ENCODE measurements at regions not wholly inside any gene's neighbourhood (a gene's known extent, or its start where the extent isn't known, plus 50 kb on each side); places are given as distances from the start of the nearest gene placed in this dataset.

GRCh38 chr16:85345129-85345639, 232.9 kb upstream of the CIBAR2 start:
- H3K36me3 ChIP-seq (ENCODE audit: control insufficient read depth, insufficient read depth, low read length), result no peaks in the 10 kb centered on the region
- DNase-seq (ENCODE audit: low read depth in 4 of 6, low spot score in 6 of 6), result no peak
- peaks cover 50% of the 10 kb centered on the region for H3K4me1 ChIP-seq (ENCODE audit: control insufficient read depth, insufficient read depth, low read length)
- H3K27ac ChIP-seq (ENCODE audit: low read depth, low read length), result no peak overlapping the region
- no peaks in the 10 kb centered on the region for H3K9me3 ChIP-seq (ENCODE audit: control insufficient read depth, insufficient read depth, low read length)
- no peak overlapping the region for H3K4me3 ChIP-seq (ENCODE audit: low read depth, low read length)
- no peaks in the 10 kb centered on the region for H3K27me3 ChIP-seq (ENCODE audit: control insufficient read depth, insufficient read depth, low read length)
- 50% methylated on average over 2 of the region's 7 CpGs for WGBS (ENCODE audit: insufficient coverage)

GRCh38 chr16:85346404-85347212, 234.3 kb upstream of the CIBAR2 start:
- Histone ChIP-seq H3K9me3 (ENCODE audit: control insufficient read depth, insufficient read depth, low read length) (no peaks in the 10 kb centered on the region), H3K27me3 (ENCODE audit: control insufficient read depth, insufficient read depth, low read length) (no peaks in the 10 kb centered on the region), H3K4me3 (ENCODE audit: low read depth, low read length) (no peak overlapping the region), H3K27ac (ENCODE audit: low read depth, low read length) (no peak overlapping the region), H3K36me3 (ENCODE audit: control insufficient read depth, insufficient read depth, low read length) (no peaks in the 10 kb centered on the region), H3K4me1 (ENCODE audit: control insufficient read depth, insufficient read depth, low read length) (peaks cover 64% of the 10 kb centered on the region)
- no peak for DNase-seq (ENCODE audit: low read depth in 4 of 6, low spot score in 6 of 6)
- WGBS (ENCODE audit: insufficient coverage), result 96% methylated on average over 12 of the region's 12 CpGs

- 75% methylated on average over 11 of the region's 11 CpGs for WGBS (ENCODE audit: insufficient coverage)
- H3K4me1 ChIP-seq (ENCODE audit: control insufficient read depth, insufficient read depth, low read length), result peaks cover 64% of the 10 kb centered on the region
- DNase-seq (ENCODE audit: low read depth in 4 of 6, low spot score in 6 of 6), result no peak
Measured at GRCh38 chr16:85347213-85347591, 234.9 kb upstream of the CIBAR2 start.

GRCh38 chr16:85348065-85348840, 236.0 kb upstream of the CIBAR2 start:
- Histone ChIP-seq H3K4me1 (ENCODE audit: control insufficient read depth, insufficient read depth, low read length) (peaks cover 64% of the 10 kb centered on the region), H3K4me3 (ENCODE audit: low read depth, low read length) (no peak overlapping the region), H3K27me3 (ENCODE audit: control insufficient read depth, insufficient read depth, low read length) (no peaks in the 10 kb centered on the region), H3K27ac (ENCODE audit: low read depth, low read length) (no peak overlapping the region), H3K9me3 (ENCODE audit: control insufficient read depth, insufficient read depth, low read length) (no peaks in the 10 kb centered on the region), H3K36me3 (ENCODE audit: control insufficient read depth, insufficient read depth, low read length) (no peaks in the 10 kb centered on the region)
- DNase-seq (ENCODE audit: low read depth in 4 of 6, low spot score in 6 of 6), result no peak
- WGBS (ENCODE audit: insufficient coverage), result 85% methylated on average over 12 of the region's 12 CpGs

More at GRCh38 chr16:85347213-85347591, 234.9 kb upstream of the CIBAR2 start:
- Histone ChIP-seq H3K9me3 (ENCODE audit: control insufficient read depth, insufficient read depth, low read length) (no peaks in the 10 kb centered on the region), H3K27me3 (ENCODE audit: control insufficient read depth, insufficient read depth, low read length) (no peaks in the 10 kb centered on the region), H3K4me3 (ENCODE audit: low read depth, low read length) (no peak overlapping the region), H3K36me3 (ENCODE audit: control insufficient read depth, insufficient read depth, low read length) (no peaks in the 10 kb centered on the region), H3K27ac (ENCODE audit: low read depth, low read length) (no peak overlapping the region)

GRCh38 chr16:85348911-85349334, 236.7 kb upstream of the CIBAR2 start:
- Histone ChIP-seq H3K9me3 (ENCODE audit: control insufficient read depth, insufficient read depth, low read length) (no peaks in the 10 kb centered on the region), H3K4me3 (ENCODE audit: low read depth, low read length) (no peak overlapping the region), H3K36me3 (ENCODE audit: control insufficient read depth, insufficient read depth, low read length) (no peaks in the 10 kb centered on the region), H3K4me1 (ENCODE audit: control insufficient read depth, insufficient read depth, low read length) (peaks cover 69% of the 10 kb centered on the region), H3K27ac (ENCODE audit: low read depth, low read length) (peak overlapping the region; percentile 15), H3K27me3 (ENCODE audit: control insufficient read depth, insufficient read depth, low read length) (no peaks in the 10 kb centered on the region)
- 18% methylated on average over 20 of the region's 21 CpGs for WGBS (ENCODE audit: insufficient coverage)
- DNase-seq (ENCODE audit: low read depth in 4 of 6, low spot score in 6 of 6), result peak in 3 of 6 donors; percentile 72 to 97 (median 74)

GRCh38 chr16:85349365-85350145, 237.3 kb upstream of the CIBAR2 start:
- peak in 2 of 6 donors; percentile 76 to 91 for DNase-seq (ENCODE audit: low read depth in 4 of 6, low spot score in 6 of 6)
- H3K9me3 ChIP-seq (ENCODE audit: control insufficient read depth, insufficient read depth, low read length), result no peaks in the 10 kb centered on the region
- peaks cover 66% of the 10 kb centered on the region for H3K4me1 ChIP-seq (ENCODE audit: control insufficient read depth, insufficient read depth, low read length)
- WGBS (ENCODE audit: insufficient coverage), result 31% methylated on average over 26 of the region's 26 CpGs
- peak overlapping the region; percentile 15 for H3K27ac ChIP-seq (ENCODE audit: low read depth, low read length)
- H3K4me3 ChIP-seq (ENCODE audit: low read depth, low read length), result no peak overlapping the region
- no peaks in the 10 kb centered on the region for H3K27me3 ChIP-seq (ENCODE audit: control insufficient read depth, insufficient read depth, low read length)
- H3K36me3 ChIP-seq (ENCODE audit: control insufficient read depth, insufficient read depth, low read length), result no peaks in the 10 kb centered on the region

GRCh38 chr16:85350146-85350728, 238.0 kb upstream of the CIBAR2 start:
- Histone ChIP-seq H3K27ac (ENCODE audit: low read depth, low read length) (peak overlapping the region; percentile 69), H3K36me3 (ENCODE audit: control insufficient read depth, insufficient read depth, low read length) (no peaks in the 10 kb centered on the region), H3K4me3 (ENCODE audit: low read depth, low read length) (no peak overlapping the region), H3K27me3 (ENCODE audit: control insufficient read depth, insufficient read depth, low read length) (no peaks in the 10 kb centered on the region), H3K9me3 (ENCODE audit: control insufficient read depth, insufficient read depth, low read length) (no peaks in the 10 kb centered on the region), H3K4me1 (ENCODE audit: control insufficient read depth, insufficient read depth, low read length) (peaks cover 72% of the 10 kb centered on the region)
- WGBS (ENCODE audit: insufficient coverage), result 77% methylated on average over 8 of the region's 10 CpGs
- no peak for DNase-seq (ENCODE audit: low read depth in 4 of 6, low spot score in 6 of 6)

GRCh38 chr16:85350973-85351372, 238.7 kb upstream of the CIBAR2 start:
- 14% methylated on average over 3 of the region's 4 CpGs for WGBS (ENCODE audit: insufficient coverage)
- Histone ChIP-seq H3K36me3 (ENCODE audit: control insufficient read depth, insufficient read depth, low read length) (no peaks in the 10 kb centered on the region), H3K27me3 (ENCODE audit: control insufficient read depth, insufficient read depth, low read length) (no peaks in the 10 kb centered on the region), H3K27ac (ENCODE audit: low read depth, low read length) (peak overlapping the region; percentile 69), H3K9me3 (ENCODE audit: control insufficient read depth, insufficient read depth, low read length) (no peaks in the 10 kb centered on the region), H3K4me3 (ENCODE audit: low read depth, low read length) (no peak overlapping the region), H3K4me1 (ENCODE audit: control insufficient read depth, insufficient read depth, low read length) (peaks cover 73% of the 10 kb centered on the region)
- peak; percentile 70 to 98 (median 94) for DNase-seq (ENCODE audit: low read depth in 4 of 6, low spot score in 6 of 6)

GRCh38 chr16:85353013-85353412, 240.7 kb upstream of the CIBAR2 start:
- peak overlapping the region; percentile 44 for H3K27ac ChIP-seq (ENCODE audit: low read depth, low read length)

More at GRCh38 chr16:85353013-85353412, 240.7 kb upstream of the CIBAR2 start:
- 92% methylated on average over 2 of the region's 10 CpGs for WGBS (ENCODE audit: insufficient coverage)
- Histone ChIP-seq H3K27me3 (ENCODE audit: control insufficient read depth, insufficient read depth, low read length) (no peaks in the 10 kb centered on the region), H3K9me3 (ENCODE audit: control insufficient read depth, insufficient read depth, low read length) (no peaks in the 10 kb centered on the region), H3K4me3 (ENCODE audit: low read depth, low read length) (no peak overlapping the region), H3K36me3 (ENCODE audit: control insufficient read depth, insufficient read depth, low read length) (peaks cover 2% of the 10 kb centered on the region), H3K4me1 (ENCODE audit: control insufficient read depth, insufficient read depth, low read length) (peaks cover 71% of the 10 kb centered on the region)
- no peak for DNase-seq (ENCODE audit: low read depth in 4 of 6, low spot score in 6 of 6)

All from spinal cord (tissue), 9 donors.